H1 (cell line): ENCODE measurements at regions not wholly inside any gene's neighbourhood (a gene's known extent, or its start where the extent isn't known, plus 50 kb on each side); places are given as distances from the start of the nearest gene placed in this dataset.

ENCODE experiments used
- CTCF ChIA-PET: fragments of 300-600 bp; sonication (Branson Sonifier 250); formaldehyde crosslinking; loops from one replicate; lab custom pipeline; 2021; ENCODE audit not compliant: partially characterized antibody; lab: Charles Lee
- POLR2A ChIA-PET: fragments of 300-600 bp; sonication (Branson Sonifier 250); formaldehyde crosslinking; loops from one replicate; lab custom pipeline; 2021; ENCODE audit warnings: inconsistent platforms; ENCODE audit not compliant: partially characterized antibody; lab: Charles Lee
- DNase-seq, 2 experiments: peaks; one replicate each; pipeline versions ENCODE4 v3.0.0 to v3.0.0-alpha.2; 2010 to 2022; ENCODE audit warnings: low spot score in 2 of 2, low read depth in 1 of 2, mixed read lengths in 1 of 2
- FAIRE-seq: peaks from 2 replicates; lab custom pipeline; 2011; peaks lifted over from hg19 to GRCh38; lab: Jason Lieb, UNC
- H2AFZ ChIP-seq: 2 replicates; pipeline ENCODE4 v1.8.1; 2012; ENCODE audit warnings: low read length, inconsistent platforms
- H2AK5ac ChIP-seq: 2 replicates; pipeline ENCODE4 v1.6.1; 2013; ENCODE audit warnings: low read depth, low read length
- H2BK120ac ChIP-seq: replicated peaks from 2 replicates; pipeline ENCODE3; 2013; ENCODE audit warnings: low read depth, low read length, inconsistent platforms
- H2BK12ac ChIP-seq: 2 replicates; pipeline ENCODE4 v1.6.1; 2013; ENCODE audit warnings: low read depth, low read length
- H2BK15ac ChIP-seq: 2 replicates; pipeline ENCODE4 v1.6.1; 2013; ENCODE audit warnings: low read length
- H2BK20ac ChIP-seq: 2 replicates; pipeline ENCODE4 v1.6.1; 2013; ENCODE audit warnings: low read length
- H2BK5ac ChIP-seq: 2 replicates; pipeline ENCODE4 v1.6.1; 2013; ENCODE audit warnings: low read depth, low read length
- H3K14ac ChIP-seq: 2 replicates; pipeline ENCODE4 v1.6.1; 2013; ENCODE audit warnings: inconsistent platforms; ENCODE audit not compliant: insufficient read length
- H3K18ac ChIP-seq: 2 replicates; pipeline ENCODE4 v1.6.1; 2013; ENCODE audit warnings: low read length; ENCODE audit errors: extremely low read depth
- H3K23ac ChIP-seq: 2 replicates; pipeline ENCODE4 v1.6.1; 2013; ENCODE audit warnings: inconsistent platforms; ENCODE audit not compliant: insufficient read length
- H3K23me2 ChIP-seq: 2 replicates; pipeline ENCODE4 v1.6.1; 2013; ENCODE audit warnings: low read depth, low read length
- H3K27ac ChIP-seq: 2 replicates; pipeline ENCODE4 v1.6.1; 2011; ENCODE audit warnings: low read depth, low read length, inconsistent platforms
- H3K27me3 ChIP-seq, 4 experiments: replicated peaks in 1 of 4; 1 replicate in 1 of 4; 2 replicates in 3 of 4; pipeline versions ENCODE4 v1.6.1 to v1.8.1; 2011 to 2013; ENCODE audit warnings: low read length in 3 of 4, mild to moderate bottlenecking in 3 of 4, inconsistent platforms in 2 of 4, mixed read lengths in 2 of 4, moderate library complexity in 1 of 4; ENCODE audit not compliant: control insufficient read depth in 3 of 4, insufficient read depth in 3 of 4; ENCODE audit errors: extremely low read depth in 1 of 4
- H3K36me3 ChIP-seq, 4 experiments: 2 replicates each; pipeline versions ENCODE4 v1.6.1 to v1.8.1; 2011 to 2013; ENCODE audit warnings: mild to moderate bottlenecking in 4 of 4, low read length in 3 of 4, moderate library complexity in 2 of 4, control low read depth in 1 of 4, inconsistent platforms in 1 of 4; ENCODE audit not compliant: insufficient read depth in 4 of 4, control insufficient read depth in 2 of 4
- H3K4ac ChIP-seq: replicated peaks from 2 replicates; pipeline ENCODE3; 2013; ENCODE audit warnings: low read length, low read depth, mixed read lengths, inconsistent platforms; ENCODE audit not compliant: insufficient read length
- H3K4me1 ChIP-seq, 4 experiments: replicated peaks in 1 of 4; 1 replicate in 1 of 4; 2 replicates in 3 of 4; pipeline versions ENCODE4 v1.6.1 to v1.8.1; 2011 to 2013; ENCODE audit warnings: low read length in 3 of 4, inconsistent platforms in 2 of 4, mixed read lengths in 1 of 4; ENCODE audit not compliant: insufficient read depth in 4 of 4, control insufficient read depth in 3 of 4
- H3K4me2 ChIP-seq, 2 experiments: 2 replicates each; pipeline versions ENCODE4 v1.6.1 to v1.8.1; 2011 to 2013; ENCODE audit warnings: low read depth in 2 of 2, low read length in 2 of 2, control low read depth in 1 of 2, inconsistent platforms in 1 of 2, mild to moderate bottlenecking in 1 of 2; ENCODE audit not compliant: insufficient read depth in 1 of 2
- H3K4me3 ChIP-seq, 4 experiments: fragments of 200-600, 300-600 bp in 1 of 4; sonication (generic), shearing (Covaris generic), sonication (Bioruptor Twin) in 1 of 4; 2 replicates each; pipeline versions ENCODE4 v1.5.1 to v1.8.1; 2011 to 2016; ENCODE audit warnings: low read length in 4 of 4, low read depth in 3 of 4, control low read depth in 2 of 4, inconsistent platforms in 2 of 4, mild to moderate bottlenecking in 2 of 4, mixed read lengths in 1 of 4, moderate library complexity in 1 of 4; ENCODE audit not compliant: insufficient read depth in 2 of 4; ENCODE audit errors: extremely low read depth in 1 of 4
- H3K56ac ChIP-seq: replicated peaks from 2 replicates; pipeline ENCODE3; 2013; ENCODE audit warnings: low read depth, mild to moderate bottlenecking, mixed read lengths, low read length, inconsistent platforms; ENCODE audit not compliant: insufficient read length
- H3K79me1 ChIP-seq: 2 replicates; pipeline ENCODE4 v1.6.1; 2013; ENCODE audit warnings: low read depth, low read length, control low read depth
- H3K79me2 ChIP-seq, 2 experiments: 2 replicates each; pipeline versions ENCODE4 v1.6.1 to v1.8.1; 2012 to 2013; ENCODE audit warnings: low read length in 2 of 2, mild to moderate bottlenecking in 2 of 2, inconsistent platforms in 1 of 2; ENCODE audit not compliant: insufficient read depth in 2 of 2, control insufficient read depth in 1 of 2
- H3K9ac ChIP-seq, 4 experiments: replicated peaks in 1 of 4; 1 replicate in 1 of 4; 2 replicates in 3 of 4; pipeline versions ENCODE4 v1.6.1 to v1.8.1; 2011 to 2013; ENCODE audit warnings: low read depth in 3 of 4, low read length in 3 of 4, control low read depth in 2 of 4, mild to moderate bottlenecking in 2 of 4, moderate library complexity in 2 of 4, inconsistent platforms in 1 of 4; ENCODE audit errors: extremely low read depth in 1 of 4
- H3K9me3 ChIP-seq, 2 experiments: 2 replicates each; pipeline versions ENCODE4 v1.6.1 to v1.8.1; 2012 to 2013; ENCODE audit warnings: mild to moderate bottlenecking in 2 of 2, moderate library complexity in 2 of 2, control low read depth in 1 of 2, inconsistent platforms in 1 of 2, low read depth in 1 of 2, low read length in 1 of 2, mixed read lengths in 1 of 2; ENCODE audit not compliant: insufficient read depth in 2 of 2
- H4K20me1 ChIP-seq, 2 experiments: replicated peaks in 1 of 2; 2 replicates each; pipeline versions ENCODE3 to v1.8.1; 2011 to 2013; ENCODE audit warnings: inconsistent platforms in 2 of 2, low read length in 2 of 2, mild to moderate bottlenecking in 1 of 2; ENCODE audit not compliant: insufficient read depth in 2 of 2, control insufficient read depth in 1 of 2
- H4K5ac ChIP-seq: 2 replicates; pipeline ENCODE4 v1.6.1; 2013; ENCODE audit warnings: low read length, low read depth, mixed read lengths, inconsistent platforms; ENCODE audit not compliant: insufficient read length
- H4K8ac ChIP-seq: 2 replicates; pipeline ENCODE4 v1.8.0; 2013; ENCODE audit warnings: mild to moderate bottlenecking, moderate library complexity, low read length, inconsistent platforms; ENCODE audit not compliant: insufficient read depth; ENCODE audit errors: extremely low read depth
- H4K91ac ChIP-seq: replicated peaks from 2 replicates; pipeline ENCODE3; 2013; ENCODE audit warnings: low read length, mixed read lengths, inconsistent platforms; ENCODE audit not compliant: insufficient read length
- PHF8 ChIP-seq: fragments of 200-600 bp; sonication (generic); conservative IDR thresholded peaks from 2 replicates; pipeline ENCODE4 v1.7.1; 2012; ENCODE audit warnings: low read depth, mild to moderate bottlenecking, inconsistent platforms, low read length, moderate library complexity
- POLR2A ChIP-seq, 2 experiments: IDR thresholded peaks; 1 replicate in 1 of 2; 2 replicates in 1 of 2; pipeline ENCODE4 v1.6.1; 2011; ENCODE audit warnings: low read depth in 2 of 2, low read length in 2 of 2, mild to moderate bottlenecking in 2 of 2; ENCODE audit errors: control extremely low read depth in 1 of 2
- POLR2AphosphoS5 ChIP-seq: IDR thresholded peaks from 2 replicates; pipeline ENCODE4 v1.6.1; 2011; ENCODE audit warnings: low read depth, low read length
- WGBS, 2 experiments: shearing (Covaris generic) in 1 of 2; methylation state at CpG; one replicate each; pipeline versions ENCODE4 v1.1.6 to v1.1.7; 2013 to 2015; ENCODE audit warnings: low lambda C conversion rate in 2 of 2, mixed read lengths in 2 of 2, inconsistent platforms in 1 of 2, low coverage in 1 of 2, missing lambda C conversion rate in 1 of 2; ENCODE audit not compliant: insufficient replicate concordance in 2 of 2, insufficient coverage in 1 of 2, insufficient read length in 1 of 2; ENCODE audit errors: extremely low coverage in 1 of 2, missing lambda C conversion rate in 1 of 2; 5-methylcytosine and 5-hydroxymethylcytosine counted together

GRCh38 chr1:30534551-30534940 lies 188.8 kb downstream of the MATN1 start:
- H3K4me2 ChIP-seq = no peak overlapping the region
- no peak overlapping the region for H2BK20ac ChIP-seq
- H3K9me3 ChIP-seq = no peaks in the 10 kb centered on the region
- no peaks in the 10 kb centered on the region for H4K20me1 ChIP-seq
- no peaks in the 10 kb centered on the region for H3K36me3 ChIP-seq
- H3K27ac ChIP-seq = no peak overlapping the region
- no peak overlapping the region for H3K9ac ChIP-seq
- no peaks in the 10 kb centered on the region for H3K79me2 ChIP-seq
- peak overlapping the region; percentile 57; the same call in 1 of the 2 replicates for H4K8ac ChIP-seq
- ChIA-PET POLR2A (no interaction called here), CTCF (interaction anchor here (0.8 to 1.3 kb wide), 3 partner anchors 9 to 37 kb away, joined by 3 to 4 read pairs (median 3); no protein-coding TSS in a partner anchor)
- DNase-seq (no peak), FAIRE-seq (no peak)
- H3K4me1 ChIP-seq = no peaks in the 10 kb centered on the region; a peak in 1 of 7 replicates
- no peak overlapping the region for H4K91ac ChIP-seq
- no peak overlapping the region for H3K23ac ChIP-seq
- H3K27me3 ChIP-seq = no peaks in the 10 kb centered on the region; a peak in 1 of 7 replicates
- H3K14ac ChIP-seq = no peak overlapping the region
- no peak overlapping the region for H2AFZ ChIP-seq
- H3K79me1 ChIP-seq = no peaks in the 10 kb centered on the region
- H2BK5ac ChIP-seq = no peak overlapping the region
- H4K5ac ChIP-seq = no peak overlapping the region
- 86% methylated on average over 2 of the region's 3 CpGs; no CpG with 5 or more reads in 1 of the 2 experiments for WGBS, 2 experiments
- H2BK12ac ChIP-seq = no peak overlapping the region
- no peak overlapping the region for H2AK5ac ChIP-seq
- H3K56ac ChIP-seq = no peak overlapping the region
- no peak overlapping the region for H2BK120ac ChIP-seq
- no peak overlapping the region for H3K4ac ChIP-seq
- no peaks in the 10 kb centered on the region for H3K23me2 ChIP-seq
- no peak overlapping the region for H3K18ac ChIP-seq
- no peak overlapping the region for H3K4me3 ChIP-seq
- H2BK15ac ChIP-seq = no peak overlapping the region
- no peak for TF ChIP-seq POLR2AphosphoS5
- TF ChIP-seq POLR2A (IDR thresholded peaks at IDR 0.05; ENCODE audit: control extremely low read depth in 1 of 2, low read depth in 2 of 2, low read length in 2 of 2) = no peak
- TF ChIP-seq PHF8 = no peak
